H1 (cell line): ENCODE measurements at regions not wholly inside any gene's neighbourhood (a gene's known extent, or its start where the extent isn't known, plus 50 kb on each side); places are given as distances from the start of the nearest gene placed in this dataset.

Experiments
- RBBP5 ChIP-seq: IDR thresholded peaks from 2 replicates; pipeline ENCODE4 v1.7.1; 2012; ENCODE audit warnings: low read depth, mild to moderate bottlenecking, inconsistent platforms, low read length, moderate library complexity, borderline replicate concordance
- TAF7 ChIP-seq: optimal IDR thresholded peaks from 2 replicates; pipeline ENCODE3; 2011; ENCODE audit warnings: low read depth, mild to moderate bottlenecking, inconsistent platforms, low read length, moderate library complexity, borderline replicate concordance

DNA sequence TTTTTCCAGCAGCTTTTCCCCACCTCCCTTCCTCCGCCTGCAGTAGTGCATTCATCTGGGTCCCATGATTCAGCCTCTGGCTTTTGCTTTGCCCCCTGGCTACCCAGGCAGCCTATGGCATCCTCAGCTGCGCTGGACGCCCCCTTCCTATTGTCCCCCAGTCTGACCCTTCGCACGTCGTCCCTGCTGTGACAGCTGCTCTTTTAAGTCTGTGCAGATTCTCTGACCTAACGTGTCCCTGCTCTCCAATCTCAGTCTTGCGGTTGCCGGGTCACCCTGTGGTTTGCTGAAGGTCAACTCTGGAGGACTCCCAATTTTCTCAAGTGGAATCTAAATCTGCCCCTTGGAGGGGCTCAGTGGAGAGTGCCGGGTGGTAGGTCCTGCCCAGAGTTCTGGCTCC lies 294.3 kb downstream of the CDC5L start (continued):
- TF ChIP-seq TAF7 (no peak), RBBP5 (no peak)
